GM12874 (cell line): ENCODE measurements at regions not wholly inside any gene's neighbourhood (a gene's known extent, or its start where the extent isn't known, plus 50 kb on each side); places are given as distances from the start of the nearest gene placed in this dataset.

ENCODE experiments used
- CTCF ChIP-seq: IDR thresholded peaks from 2 replicates; pipeline ENCODE4 v1.5.1; 2011; ENCODE audit warnings: low read depth, mild to moderate bottlenecking, control low read depth, low read length, moderate library complexity; ENCODE audit not compliant: insufficient read depth

- no peak for TF ChIP-seq CTCF
Observed at GRCh38 chr1:221845650-221846371, 103.9 kb upstream of the DUSP10 start.

- TF ChIP-seq CTCF, result no peak
Observed at GRCh38 chr1:221841983-221842335, 100.1 kb upstream of the DUSP10 start.

GRCh38 chr1:221841251-221841982 lies 99.5 kb upstream of the DUSP10 start:
- no peak for TF ChIP-seq CTCF

- no peak for TF ChIP-seq CTCF
Observed at GRCh38 chr1:221840511-221841243, 98.8 kb upstream of the DUSP10 start.

GRCh38 chr1:221839782-221840395 lies 98.0 kb upstream of the DUSP10 start:
- TF ChIP-seq CTCF, result no peak

- TF ChIP-seq CTCF, result no peak
Observed at GRCh38 chr1:221839321-221839720, 97.4 kb upstream of the DUSP10 start.

- no peak for TF ChIP-seq CTCF
Observed at GRCh38 chr1:221837896-221838295, 96.0 kb upstream of the DUSP10 start.
